ENCODE measurements at regions not wholly inside any gene's neighbourhood (a gene's known extent, or its start where the extent isn't known, plus 50 kb on each side); places are given as distances from the start of the nearest gene placed in this dataset.

GRCh38 chr3:34584971-34585370 is 786.5 kb downstream of the PDCD6IP start:
- TF ChIP-seq POLR2AphosphoS5 (IDR thresholded peaks at IDR 0.05; ENCODE audit: low read depth): no peak
- no peak for TF ChIP-seq EZH2phosphoT487 (IDR thresholded peaks at IDR 0.05; ENCODE audit: unreplicated experiment)
- no peak for TF ChIP-seq CTCF (conservative IDR thresholded peaks at IDR 0.05; ENCODE audit: low read depth in 2 of 2)
- no peak for TF ChIP-seq EZH2 (IDR thresholded peaks at IDR 0.05; ENCODE audit: low read depth, unreplicated experiment)
- no peak for TF ChIP-seq ETS1 (IDR thresholded peaks at IDR 0.05)
- no peak for TF ChIP-seq REST (IDR thresholded peaks at IDR 0.05; ENCODE audit: unreplicated experiment)
- no peak for TF ChIP-seq CREB1 (CRISPR knock-in tag; IDR thresholded peaks at IDR 0.05; ENCODE audit: low read depth)
- TF ChIP-seq NANOG (IDR thresholded peaks at IDR 0.05; ENCODE audit: borderline replicate concordance): no peak

Measured in GM23338 (cell line).